ENCODE measurements at regions not wholly inside any gene's neighbourhood (a gene's known extent, or its start where the extent isn't known, plus 50 kb on each side); places are given as distances from the start of the nearest gene placed in this dataset.

DNA sequence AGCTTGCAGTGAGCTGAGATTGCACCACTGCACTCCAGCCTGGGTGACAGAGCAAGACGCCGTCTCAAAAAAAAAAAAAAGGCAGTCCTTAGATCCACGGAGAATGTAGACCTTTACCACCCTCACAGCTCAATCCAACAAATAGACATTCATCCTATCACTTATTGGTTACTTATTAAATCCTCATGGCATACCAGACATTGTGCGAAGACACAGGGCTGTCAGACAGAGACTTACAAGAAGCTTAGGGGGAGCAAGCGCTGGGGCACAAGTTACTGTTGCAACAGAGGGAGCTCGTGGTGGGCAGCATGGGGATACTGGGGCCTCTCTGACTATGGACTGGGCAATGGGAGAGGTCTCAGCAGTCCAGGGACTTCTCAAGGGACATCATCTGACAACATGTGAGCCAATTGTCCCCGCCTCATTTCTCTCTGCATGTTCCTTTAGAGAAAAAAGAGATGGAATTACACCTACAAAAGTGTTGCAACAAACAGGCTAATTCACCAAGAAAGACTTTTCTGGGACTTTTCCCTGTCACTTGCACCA, 82.8 kb upstream of the TNS3 start:
- Histone ChIP-seq H3K4me3 (ENCODE audit: insufficient read depth, low read depth, low read length) (no peak overlapping the region), H2BK120ac (ENCODE audit: low read depth, low read length) (peak overlapping the region; percentile 47), H2AFZ (replicated peaks; ENCODE audit: low read length, poor library complexity) (no peak overlapping the region), H2AK5ac (ENCODE audit: low read depth, low read length) (peak overlapping the region; percentile 82), H2BK15ac (ENCODE audit: low read depth, low read length) (peak overlapping the region; percentile 47; the same call in 1 of the 3 replicates), H3K4me1 (ENCODE audit: control insufficient read depth, insufficient read depth, low read length) (peaks cover 25% of the 10 kb centered on the region), H3K18ac (ENCODE audit: low read depth, low read length) (no peak overlapping the region), H2BK5ac (ENCODE audit: low read depth, low read length, poor library complexity, severe bottlenecking) (no peak overlapping the region), H3K9me1 (ENCODE audit: insufficient read depth, low read length) (peaks cover 37% of the 10 kb centered on the region), H3K14ac (replicated peaks; ENCODE audit: low read depth, low read length) (peak overlapping the region; percentile 66; the same call in 1 of the 2 replicates), H2BK20ac (ENCODE audit: low read depth, low read length) (peak overlapping the region; percentile 75), H2AK9ac (replicated peaks; ENCODE audit: low read depth, low read length, poor library complexity) (no peak overlapping the region), H4K8ac (ENCODE audit: low read depth in 2 of 2, low read length in 2 of 2) (no peak overlapping the region), H3K9me3 (ENCODE audit: control insufficient read depth, insufficient read depth, low read length) (no peaks in the 10 kb centered on the region), H3K27me3 (ENCODE audit: control insufficient read depth, insufficient read depth, low read length) (no peaks in the 10 kb centered on the region), H3K79me1 (ENCODE audit: low read depth in 1 of 2, low read length in 2 of 2) (no peaks in the 10 kb centered on the region), H3K23ac (ENCODE audit: low read depth, low read length) (no peak overlapping the region), H3K27ac (ENCODE audit: insufficient read depth, low read length) (no peak overlapping the region), H3K56ac (ENCODE audit: extremely low read depth, insufficient read depth, low read length) (no peak overlapping the region), H3K36me3 (ENCODE audit: control insufficient read depth, insufficient read depth, low read length) (no peaks in the 10 kb centered on the region), H3K4me2 (ENCODE audit: low read depth, low read length) (no peak overlapping the region), H4K20me1 (ENCODE audit: insufficient read depth, low read length) (no peaks in the 10 kb centered on the region), H4K5ac (ENCODE audit: low read depth, low read length) (no peak overlapping the region), H4K91ac (ENCODE audit: insufficient read depth, low read depth, low read length) (peak overlapping the region; percentile 40), H3K9ac (ENCODE audit: low read depth, low read length) (no peak overlapping the region), H3K4ac (ENCODE audit: low read depth, low read length) (peak overlapping the region; percentile 17)
- no TSS peak for BruUV-seq (replicated peaks)
- in situ Hi-C loops (cut with MboI; ENCODE audit: low sequenced_read_pairs) (no loop called here), intact Hi-C loops (cut with micrococcal nuclease) (no loop called here), dilution Hi-C loops (cut with HindIII; ENCODE audit: low sequenced_read_pairs, unreplicated experiment) (no loop called here)
- ChIA-PET POLR2A (ENCODE audit: unreplicated experiment) (no interaction called here), CTCF (interaction anchor here (1.3 kb wide), 1 partner anchor 120 kb away, joined by 4 read pairs; no protein-coding TSS in a partner anchor)
- TF ChIP-seq MAZ (IDR thresholded peaks at IDR 0.05; ENCODE audit: borderline replicate concordance, low read depth, low read length) (no peak), RCOR1 (IDR thresholded peaks at IDR 0.05; ENCODE audit: insufficient replicate concordance, low read length) (no peak), CEBPB (IDR thresholded peaks at IDR 0.05; ENCODE audit: low read depth, low read length) (no peak), MXI1 (IDR thresholded peaks at IDR 0.05; ENCODE audit: borderline replicate concordance, low read depth, low read length) (no peak), RAD21 (IDR thresholded peaks at IDR 0.05; ENCODE audit: low read length) (no peak)
- TF ChIP-seq, protein P1, sequence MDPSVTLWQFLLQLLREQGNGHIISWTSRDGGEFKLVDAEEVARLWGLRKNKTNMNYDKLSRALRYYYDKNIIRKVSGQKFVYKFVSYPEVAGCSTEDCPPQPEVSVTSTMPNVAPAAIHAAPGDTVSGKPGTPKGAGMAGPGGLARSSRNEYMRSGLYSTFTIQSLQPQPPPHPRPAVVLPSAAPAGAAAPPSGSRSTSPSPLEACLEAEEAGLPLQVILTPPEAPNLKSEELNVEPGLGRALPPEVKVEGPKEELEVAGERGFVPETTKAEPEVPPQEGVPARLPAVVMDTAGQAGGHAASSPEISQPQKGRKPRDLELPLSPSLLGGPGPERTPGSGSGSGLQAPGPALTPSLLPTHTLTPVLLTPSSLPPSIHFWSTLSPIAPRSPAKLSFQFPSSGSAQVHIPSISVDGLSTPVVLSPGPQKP (IDR thresholded peaks at IDR 0.05; ENCODE audit: borderline replicate concordance, low read depth, low read length), result no peak
- TF ChIP-seq, protein P2, sequence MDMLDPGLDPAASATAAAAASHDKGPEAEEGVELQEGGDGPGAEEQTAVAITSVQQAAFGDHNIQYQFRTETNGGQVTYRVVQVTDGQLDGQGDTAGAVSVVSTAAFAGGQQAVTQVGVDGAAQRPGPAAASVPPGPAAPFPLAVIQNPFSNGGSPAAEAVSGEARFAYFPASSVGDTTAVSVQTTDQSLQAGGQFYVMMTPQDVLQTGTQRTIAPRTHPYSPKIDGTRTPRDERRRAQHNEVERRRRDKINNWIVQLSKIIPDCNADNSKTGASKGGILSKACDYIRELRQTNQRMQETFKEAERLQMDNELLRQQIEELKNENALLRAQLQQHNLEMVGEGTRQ (IDR thresholded peaks at IDR 0.05; ENCODE audit: low read depth, low read length), result no peak
- TF ChIP-seq, protein P3, sequence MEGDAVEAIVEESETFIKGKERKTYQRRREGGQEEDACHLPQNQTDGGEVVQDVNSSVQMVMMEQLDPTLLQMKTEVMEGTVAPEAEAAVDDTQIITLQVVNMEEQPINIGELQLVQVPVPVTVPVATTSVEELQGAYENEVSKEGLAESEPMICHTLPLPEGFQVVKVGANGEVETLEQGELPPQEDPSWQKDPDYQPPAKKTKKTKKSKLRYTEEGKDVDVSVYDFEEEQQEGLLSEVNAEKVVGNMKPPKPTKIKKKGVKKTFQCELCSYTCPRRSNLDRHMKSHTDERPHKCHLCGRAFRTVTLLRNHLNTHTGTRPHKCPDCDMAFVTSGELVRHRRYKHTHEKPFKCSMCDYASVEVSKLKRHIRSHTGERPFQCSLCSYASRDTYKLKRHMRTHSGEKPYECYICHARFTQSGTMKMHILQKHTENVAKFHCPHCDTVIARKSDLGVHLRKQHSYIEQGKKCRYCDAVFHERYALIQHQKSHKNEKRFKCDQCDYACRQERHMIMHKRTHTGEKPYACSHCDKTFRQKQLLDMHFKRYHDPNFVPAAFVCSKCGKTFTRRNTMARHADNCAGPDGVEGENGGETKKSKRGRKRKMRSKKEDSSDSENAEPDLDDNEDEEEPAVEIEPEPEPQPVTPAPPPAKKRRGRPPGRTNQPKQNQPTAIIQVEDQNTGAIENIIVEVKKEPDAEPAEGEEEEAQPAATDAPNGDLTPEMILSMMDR (conservative IDR thresholded peaks at IDR 0.05; ENCODE audit: low read depth, low read length), result no peak
- WGBS, 2 experiments (ENCODE audit: extremely low coverage in 2 of 2, insufficient read length in 1 of 2), result 80% methylated on average over 1 of the region's 7 CpGs; no CpG with 5 or more reads in 1 of the 2 experiments
- DNase-seq, result no peak
- ATAC-seq (ENCODE audit: low read depth), result no peak
